GM11168 (cell line): ENCODE measurements at regions not wholly inside any gene's neighbourhood (a gene's known extent, or its start where the extent isn't known, plus 50 kb on each side); places are given as distances from the start of the nearest gene placed in this dataset.

Experiments
- in situ Hi-C: fragments of 300-500 bp; cut with MboI; formaldehyde crosslinking; loops from one replicate; pipeline ENCODE4 v1.12.0; 2022; ENCODE audit warnings: low sequenced_read_pairs; ENCODE audit not compliant: unreplicated experiment

DNA sequence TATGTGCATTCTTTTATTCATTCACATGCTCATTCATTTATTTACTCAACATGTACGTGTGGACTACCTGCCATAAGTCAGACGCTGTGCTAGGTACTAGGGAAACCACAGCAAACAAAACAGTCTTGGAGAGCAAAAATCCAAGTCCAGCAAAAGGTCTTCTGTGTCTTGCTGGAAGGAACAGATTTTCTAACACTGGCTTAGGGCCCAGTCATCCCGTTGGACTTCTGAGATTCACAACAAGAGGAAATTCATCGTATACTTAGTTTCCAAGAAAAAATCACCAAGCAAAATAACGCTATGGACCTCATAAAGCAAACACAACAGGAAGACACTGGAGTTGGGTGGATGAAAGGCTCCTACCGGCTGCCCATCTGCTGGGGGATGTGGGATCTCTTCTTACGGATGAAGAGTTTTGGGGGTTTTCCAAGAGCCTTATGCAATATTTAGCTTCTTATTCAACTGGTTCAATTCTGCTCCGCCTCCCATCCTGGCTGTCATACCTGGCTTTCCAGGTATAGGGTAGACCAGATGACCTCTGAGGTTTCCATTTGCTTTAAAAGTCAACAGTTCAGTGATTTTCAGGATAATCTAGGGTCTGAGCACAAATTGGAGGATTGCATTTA lies 262.7 kb downstream of the HAUS1 start:
- in situ Hi-C loops, result no loop called here

GRCh38 chr18:46369323-46369722 lies 265.1 kb downstream of the HAUS1 start:
- in situ Hi-C loops, result no loop called here

- in situ Hi-C loops, result no loop called here
Observed at GRCh38 chr18:46370898-46371297, 266.7 kb downstream of the HAUS1 start.

GRCh38 chr18:46372670-46373069 lies 268.5 kb downstream of the HAUS1 start:
- in situ Hi-C loops, result no loop called here

DNA sequence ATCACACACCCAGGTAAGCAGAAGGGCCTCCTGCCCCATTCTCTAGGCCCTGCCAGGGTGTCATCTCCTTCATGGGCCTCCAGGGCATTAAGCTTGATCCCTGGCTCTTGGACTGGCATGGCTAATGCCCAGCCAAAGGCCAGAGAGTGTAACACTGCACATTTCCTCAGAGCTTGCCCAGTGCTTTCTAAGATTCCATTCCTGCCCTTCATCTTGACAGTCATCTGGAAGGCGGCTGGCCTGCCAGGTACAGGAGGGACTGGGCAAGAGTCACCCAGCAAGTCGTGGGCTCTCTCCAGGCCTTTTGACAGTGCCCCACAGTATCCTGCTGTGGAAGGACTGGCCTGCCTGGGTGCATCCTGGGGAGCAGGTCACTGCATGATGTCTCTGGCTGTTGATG lies 268.9 kb downstream of the HAUS1 start:
- in situ Hi-C loops, result no loop called here

DNA sequence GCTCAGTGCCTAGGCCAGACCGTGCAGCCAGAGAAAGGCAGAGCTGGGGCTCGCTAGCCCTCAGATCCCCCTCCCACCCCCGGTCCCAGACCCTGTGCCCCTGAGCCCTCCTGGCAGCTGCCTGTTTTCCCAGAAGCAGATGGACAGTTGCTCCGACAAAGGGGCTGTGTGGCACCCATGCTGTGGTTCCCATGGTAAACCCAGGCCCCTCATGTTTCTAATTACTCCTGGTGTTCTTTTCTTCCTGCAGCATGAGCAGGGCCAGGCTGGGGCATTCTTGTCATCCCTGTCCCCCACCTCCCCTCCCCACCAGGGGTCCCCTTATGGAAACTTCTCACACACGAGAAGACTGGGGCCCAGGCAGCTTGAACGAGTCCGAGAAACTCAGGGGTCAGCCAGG lies 269.6 kb downstream of the HAUS1 start:
- in situ Hi-C loops, result no loop called here

- in situ Hi-C loops, result no loop called here
Observed at GRCh38 chr18:46374850-46375249, 270.7 kb downstream of the HAUS1 start.

- in situ Hi-C loops, result no loop called here
Observed at GRCh38 chr18:46377557-46377956, 273.4 kb downstream of the HAUS1 start.

DNA sequence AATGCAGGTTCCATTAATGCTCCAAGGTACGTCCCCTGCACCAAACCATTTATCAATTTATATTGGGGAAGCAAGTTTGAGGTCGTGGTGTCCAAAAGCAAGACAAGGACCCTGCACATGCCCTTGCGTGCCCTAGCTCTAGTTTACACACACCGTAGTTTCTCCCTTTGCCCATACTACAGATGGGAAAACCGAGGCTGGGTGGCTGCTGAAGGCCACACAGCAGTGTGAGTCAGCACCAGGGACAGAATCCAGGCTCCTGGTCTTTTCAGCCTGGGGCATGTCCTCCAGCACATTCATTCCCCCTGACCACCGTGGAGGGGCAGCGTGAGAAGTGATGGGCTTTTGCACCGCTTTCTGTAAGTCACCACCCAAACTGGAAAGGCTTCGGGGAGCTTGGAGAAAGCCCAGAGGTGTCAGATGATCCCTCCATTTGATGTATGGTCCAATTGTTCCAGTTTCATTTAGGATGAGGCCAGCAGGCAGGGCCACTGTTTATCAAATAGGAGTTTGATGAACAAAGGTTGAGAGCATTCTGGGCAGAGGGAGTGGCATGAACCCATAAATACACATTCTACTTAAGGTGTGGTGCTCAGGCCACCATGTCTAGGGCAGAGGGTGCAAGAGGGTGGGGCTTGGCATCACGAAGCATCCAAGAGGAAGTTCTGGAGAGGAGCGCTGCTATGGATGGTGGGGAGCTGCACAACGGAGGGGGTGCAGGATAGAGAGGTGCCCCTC lies 274.1 kb downstream of the HAUS1 start:
- in situ Hi-C loops, result no loop called here

GRCh38 chr18:46378864-46379207 lies 274.7 kb downstream of the HAUS1 start:
- in situ Hi-C loops, result no loop called here

GRCh38 chr18:46379323-46379950 lies 275.3 kb downstream of the HAUS1 start:
- in situ Hi-C loops, result no loop called here

DNA sequence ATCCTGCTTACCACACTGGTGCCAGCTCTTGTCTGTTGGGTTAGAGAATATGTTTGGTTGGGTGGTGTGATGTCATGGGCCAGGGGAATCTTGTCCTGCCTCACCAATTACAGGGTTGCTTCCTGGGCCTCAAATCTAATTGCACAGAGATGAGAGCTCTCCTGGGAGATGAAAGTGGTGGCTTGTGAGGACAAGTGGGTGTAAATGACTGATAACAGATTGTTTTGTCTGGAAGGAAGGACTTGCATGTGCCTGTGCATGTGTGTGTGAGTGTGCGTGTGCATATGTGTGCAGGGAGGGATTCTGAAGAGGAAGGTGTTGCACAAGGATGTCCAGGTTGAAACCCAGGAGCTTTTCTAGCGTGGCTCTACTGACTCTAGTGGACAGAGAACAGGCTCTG lies 271.9 kb downstream of the LOXHD1 start:
- in situ Hi-C loops, result no loop called here

DNA sequence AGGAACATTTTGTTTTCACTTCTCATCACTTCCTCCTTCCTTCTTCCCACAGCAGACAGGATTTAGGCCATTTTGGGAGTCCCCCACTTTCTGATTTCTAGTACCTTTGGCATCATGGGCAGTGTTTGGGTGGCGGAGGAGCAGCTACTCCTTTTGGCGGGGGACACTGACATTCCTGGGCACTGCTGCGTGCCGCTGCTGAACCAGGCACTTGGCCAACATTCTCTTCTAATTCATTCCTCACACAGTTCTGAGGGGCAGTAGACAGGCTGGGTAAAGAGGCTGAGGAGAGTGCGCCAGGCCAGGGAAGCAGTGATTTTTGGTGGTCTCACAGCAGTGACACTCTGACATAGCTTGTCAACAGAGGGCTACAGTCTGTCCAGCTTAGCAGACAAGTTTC lies 270.2 kb downstream of the LOXHD1 start:
- in situ Hi-C loops, result no loop called here

DNA sequence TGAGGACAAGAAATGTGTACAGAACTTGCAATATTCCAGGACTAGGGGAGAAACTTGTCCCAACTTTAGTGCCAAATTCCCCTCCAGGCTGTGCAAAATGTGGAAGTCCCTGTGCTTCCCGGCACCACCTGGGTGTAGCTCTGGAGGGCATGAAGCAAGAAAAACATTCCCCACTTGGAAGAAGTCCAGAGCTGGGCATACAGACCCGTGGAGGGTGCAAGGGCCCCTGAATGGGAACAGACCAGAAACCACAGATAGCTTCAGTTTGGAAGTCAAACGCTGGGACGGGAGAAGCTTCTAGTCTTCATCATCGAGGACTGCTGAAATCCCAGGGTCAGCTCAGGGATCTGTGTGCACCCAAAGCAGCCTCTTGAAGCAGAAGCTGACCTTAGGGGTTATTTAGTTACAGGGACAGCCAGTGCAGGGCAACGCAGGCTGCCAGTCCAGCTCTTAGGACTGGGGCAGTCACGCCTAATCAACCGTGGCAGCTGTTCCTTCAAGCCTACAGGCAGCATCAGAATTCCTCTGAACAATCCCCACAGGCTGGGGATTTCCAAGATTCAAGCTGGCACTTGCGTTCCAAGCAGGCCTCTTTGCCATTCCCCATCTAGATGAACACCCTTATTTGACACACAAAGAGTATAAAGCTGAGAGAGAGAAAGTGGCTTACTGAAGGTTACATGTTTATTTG lies 269.4 kb downstream of the LOXHD1 start:
- in situ Hi-C loops, result no loop called here

DNA sequence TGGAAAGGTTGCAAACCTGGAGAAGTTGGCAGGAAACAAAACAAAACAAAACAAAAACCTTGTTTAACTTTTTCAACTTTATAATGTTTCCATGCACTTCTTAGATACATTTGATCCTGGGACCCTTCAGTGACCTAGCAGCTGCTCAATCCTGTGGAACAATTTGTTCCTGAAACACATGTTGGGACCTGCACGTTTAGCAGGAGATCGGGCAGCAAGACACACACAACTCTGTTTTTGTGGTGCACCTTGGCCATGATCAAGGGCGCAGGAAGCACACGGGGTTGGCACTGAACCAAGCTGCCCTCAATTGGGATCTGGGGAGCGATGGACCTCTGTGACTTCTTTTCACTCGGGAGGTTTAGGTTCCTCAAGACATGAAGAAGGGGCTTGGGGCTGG lies 268.7 kb downstream of the LOXHD1 start:
- in situ Hi-C loops, result no loop called here

DNA sequence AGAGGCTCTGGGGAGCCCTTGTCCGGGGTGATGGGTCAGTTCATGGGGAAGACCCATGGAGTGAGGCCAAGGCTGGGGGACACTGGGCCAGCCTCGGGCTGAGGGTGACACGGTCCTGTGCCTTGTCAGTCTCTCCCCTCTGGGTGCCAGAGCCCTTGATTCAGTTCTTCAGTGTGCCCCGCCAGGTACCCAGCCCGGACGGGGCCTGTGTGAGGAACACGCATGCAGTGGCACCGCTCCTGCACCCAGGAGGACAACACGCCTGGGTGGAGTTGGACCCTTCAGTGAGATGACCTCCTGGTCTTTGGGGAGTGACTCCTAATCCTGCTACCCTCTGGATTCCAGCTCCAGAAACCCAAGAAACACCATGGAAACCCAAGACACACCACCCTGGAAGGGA lies 264.4 kb downstream of the LOXHD1 start:
- in situ Hi-C loops, result no loop called here

DNA sequence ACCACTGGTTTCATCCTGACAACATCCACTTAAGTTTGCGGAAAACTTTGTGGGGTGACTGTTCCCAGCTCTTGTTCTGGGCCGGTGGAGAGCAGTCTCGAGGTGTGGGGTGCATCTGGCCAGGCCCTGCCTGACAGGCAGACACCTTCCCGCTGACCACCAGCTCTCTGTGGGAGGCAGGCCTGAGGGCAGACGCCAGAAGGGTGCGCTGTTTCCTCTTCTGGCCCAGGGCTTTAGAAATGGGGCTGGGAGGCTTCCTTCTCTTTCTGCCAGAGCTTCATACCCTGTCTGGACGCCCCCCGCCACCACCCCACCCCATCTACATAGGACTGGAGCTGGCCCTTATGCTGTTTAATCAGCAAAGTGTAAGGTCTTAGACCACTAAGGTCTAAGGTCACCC lies 263.8 kb downstream of the LOXHD1 start:
- in situ Hi-C loops, result no loop called here

DNA sequence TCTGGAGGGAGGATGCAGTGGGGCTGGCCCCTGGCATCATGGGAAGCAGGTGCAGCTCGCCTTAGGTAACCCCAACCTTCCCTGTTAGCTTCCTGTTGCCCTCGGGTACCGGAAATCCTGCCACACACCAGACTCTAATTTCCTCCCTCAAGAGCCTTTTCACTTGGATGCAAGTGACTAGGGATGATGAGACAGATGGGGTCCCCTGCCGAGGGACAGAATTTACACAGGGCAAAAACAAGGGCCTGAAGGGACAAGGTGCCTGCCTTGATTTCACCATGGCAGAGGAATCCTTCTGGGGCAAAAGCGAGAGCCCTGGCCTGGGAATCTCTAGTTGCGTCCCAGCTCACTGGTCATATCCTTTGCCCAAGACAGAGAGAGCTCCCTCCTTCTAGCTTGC lies 263.1 kb downstream of the LOXHD1 start:
- in situ Hi-C loops, result no loop called here

DNA sequence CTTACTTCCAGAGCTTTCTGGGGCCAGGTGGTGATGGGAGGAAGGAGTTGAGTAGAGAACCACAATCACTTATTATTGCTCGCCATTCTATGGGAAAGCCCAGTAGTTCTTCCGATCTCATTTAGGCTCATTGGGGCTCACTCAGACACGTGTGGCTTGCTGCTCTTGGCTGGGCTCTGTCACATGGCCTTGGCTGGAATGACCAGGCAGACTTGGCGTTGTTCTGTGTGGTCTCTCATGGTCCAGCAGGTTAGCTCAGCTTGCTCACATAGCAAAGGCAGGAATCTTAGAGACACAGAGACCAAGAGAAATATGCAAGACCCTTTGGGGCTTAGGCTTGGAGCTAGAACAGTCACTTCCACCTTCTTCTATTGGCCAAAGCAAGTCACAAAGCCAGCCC lies 261.2 kb downstream of the LOXHD1 start:
- in situ Hi-C loops, result no loop called here

- in situ Hi-C loops, result no loop called here
Observed at GRCh38 chr18:46397174-46397573, 259.8 kb downstream of the LOXHD1 start.

- in situ Hi-C loops, result no loop called here
Observed at GRCh38 chr18:46398005-46398404, 259.0 kb downstream of the LOXHD1 start.
